H9 (cell line): ENCODE measurements at regions not wholly inside any gene's neighbourhood (a gene's known extent, or its start where the extent isn't known, plus 50 kb on each side); places are given as distances from the start of the nearest gene placed in this dataset.
A peak's percentile ranks its signal among the peaks of the same experiment; 100 is the strongest.

ENCODE experiments used
- DNase-seq: peaks from one replicate; pipeline ENCODE4 v3.0.0-alpha.2; 2017
- H2AFZ ChIP-seq: one replicate; pipeline ENCODE4 v1.6.1; 2013; ENCODE audit warnings: mild to moderate bottlenecking, low read length, control low read depth, moderate library complexity
- H2AK5ac ChIP-seq: 2 replicates; pipeline ENCODE4 v1.6.1; 2013; ENCODE audit warnings: low read length, control low read depth, mixed read lengths; ENCODE audit not compliant: insufficient read length
- H2BK120ac ChIP-seq: one replicate; pipeline ENCODE4 v1.6.1; 2013; ENCODE audit warnings: low read depth, mild to moderate bottlenecking, low read length, control low read depth, inconsistent platforms; ENCODE audit not compliant: poor library complexity, severe bottlenecking
- H2BK12ac ChIP-seq: 2 replicates; pipeline ENCODE4 v1.6.1; 2013; ENCODE audit warnings: low read length, control low read depth, mixed read lengths, low read depth; ENCODE audit not compliant: insufficient read length
- H2BK15ac ChIP-seq: 2 replicates; pipeline ENCODE4 v1.6.1; 2013; ENCODE audit warnings: low read depth, low read length, control low read depth
- H2BK20ac ChIP-seq: one replicate; pipeline ENCODE4 v1.6.1; 2013; ENCODE audit warnings: low read depth, mild to moderate bottlenecking, low read length, control low read depth, inconsistent platforms; ENCODE audit not compliant: poor library complexity, severe bottlenecking
- H2BK5ac ChIP-seq: 2 replicates; pipeline ENCODE4 v1.6.1; 2013; ENCODE audit warnings: low read length, control low read depth, mixed read lengths; ENCODE audit not compliant: insufficient read length
- H3K14ac ChIP-seq: 2 replicates; pipeline ENCODE4 v1.6.1; 2013; ENCODE audit warnings: low read length, control low read depth; ENCODE audit not compliant: insufficient read depth
- H3K18ac ChIP-seq: 2 replicates; pipeline ENCODE4 v1.6.1; 2013; ENCODE audit warnings: low read depth, mild to moderate bottlenecking, mixed read lengths, low read length, control low read depth; ENCODE audit not compliant: insufficient read length
- H3K23ac ChIP-seq: 2 replicates; pipeline ENCODE4 v1.6.1; 2013; ENCODE audit warnings: low read length, control low read depth, mixed read lengths, low read depth; ENCODE audit not compliant: insufficient read length
- H3K23me2 ChIP-seq: 2 replicates; pipeline ENCODE4 v1.6.1; 2013; ENCODE audit warnings: low read depth, mild to moderate bottlenecking, mixed read lengths, low read length, control low read depth; ENCODE audit not compliant: insufficient read length, poor library complexity, severe bottlenecking
- H3K27ac ChIP-seq: 2 replicates; pipeline ENCODE4 v1.5.1; 2013; ENCODE audit warnings: low read length, control low read depth, mixed read lengths, low read depth; ENCODE audit not compliant: insufficient read length
- H3K27me3 ChIP-seq: 2 replicates; pipeline ENCODE4 v1.6.1; 2013; ENCODE audit warnings: low read length, control low read depth, inconsistent platforms; ENCODE audit not compliant: insufficient read depth
- H3K4ac ChIP-seq: 2 replicates; pipeline ENCODE4 v1.6.1; 2013; ENCODE audit warnings: low read depth, mild to moderate bottlenecking, control low read depth, inconsistent platforms, low read length, moderate library complexity
- H3K4me1 ChIP-seq: 2 replicates; pipeline ENCODE4 v1.6.1; 2013; ENCODE audit warnings: low read length, control low read depth, inconsistent platforms; ENCODE audit not compliant: insufficient read depth
- H3K4me2 ChIP-seq: 2 replicates; pipeline ENCODE4 v1.6.1; 2013; ENCODE audit warnings: low read length, control low read depth, mixed read lengths; ENCODE audit not compliant: insufficient read length, insufficient read depth
- H3K56ac ChIP-seq: 2 replicates; pipeline ENCODE4 v1.6.1; 2013; ENCODE audit warnings: low read depth, mild to moderate bottlenecking, mixed read lengths, low read length, control low read depth; ENCODE audit not compliant: insufficient read length
- H3K79me1 ChIP-seq: 2 replicates; pipeline ENCODE4 v1.6.1; 2013; ENCODE audit warnings: low read depth, mild to moderate bottlenecking, moderate library complexity, low read length, control low read depth, inconsistent platforms; ENCODE audit not compliant: insufficient read depth, poor library complexity, severe bottlenecking
- H3K79me2 ChIP-seq: 2 replicates; pipeline ENCODE4 v1.6.1; 2013; ENCODE audit warnings: low read length, control low read depth, inconsistent platforms; ENCODE audit not compliant: insufficient read depth
- H3K9ac ChIP-seq: 2 replicates; pipeline ENCODE4 v1.6.1; 2013; ENCODE audit warnings: low read length, control low read depth, mixed read lengths; ENCODE audit not compliant: insufficient read length; ENCODE audit errors: extremely low read depth
- H3K9me3 ChIP-seq: one replicate; pipeline ENCODE4 v1.6.1; 2013; ENCODE audit warnings: low read depth, low read length, inconsistent platforms; ENCODE audit not compliant: control insufficient read depth
- H3T11ph ChIP-seq: one replicate; pipeline ENCODE4 v1.6.1; 2013; ENCODE audit warnings: mild to moderate bottlenecking, low read length, control low read depth, inconsistent platforms
- H4K20me1 ChIP-seq: one replicate; pipeline ENCODE4 v1.6.1; 2013; ENCODE audit not compliant: control insufficient read depth, insufficient read length, insufficient read depth
- H4K5ac ChIP-seq: 2 replicates; pipeline ENCODE4 v1.6.1; 2013; ENCODE audit warnings: low read depth, mild to moderate bottlenecking, mixed read lengths, low read length, control low read depth; ENCODE audit not compliant: insufficient read length
- H4K8ac ChIP-seq: replicated peaks from 2 replicates; pipeline ENCODE4 v1.6.1; 2013; ENCODE audit warnings: low read length, control low read depth, mixed read lengths, low read depth; ENCODE audit not compliant: insufficient read length
- H4K91ac ChIP-seq: 2 replicates; pipeline ENCODE4 v1.6.1; 2013; ENCODE audit warnings: low read depth, mild to moderate bottlenecking, moderate library complexity, mixed read lengths, low read length, control low read depth; ENCODE audit not compliant: insufficient read length
- H3K27ac Mint-ChIP-seq, 3 experiments: 2 replicates in 2 of 3; 3 replicates in 1 of 3; pipeline ENCODE4 v1.8.0; 2020 to 2021; ENCODE audit warnings: mixed read lengths in 3 of 3, mild to moderate bottlenecking in 1 of 3, moderate library complexity in 1 of 3
- H3K27me3 Mint-ChIP-seq: 2 replicates; pipeline ENCODE4 v1.8.0; 2021; ENCODE audit warnings: low read depth, mild to moderate bottlenecking, moderate library complexity, mixed read lengths
- H3K36me3 Mint-ChIP-seq, 3 experiments: 2 replicates in 2 of 3; 3 replicates in 1 of 3; pipeline ENCODE4 v1.8.0; 2020 to 2021; ENCODE audit warnings: low read depth in 3 of 3, mixed read lengths in 3 of 3; ENCODE audit not compliant: insufficient read depth in 1 of 3
- H3K4me1 Mint-ChIP-seq, 2 experiments: 2 replicates each; pipeline ENCODE4 v1.8.0; 2020; ENCODE audit warnings: mixed read lengths in 2 of 2
- H3K4me3 Mint-ChIP-seq, 2 experiments: 2 replicates in 1 of 2; 3 replicates in 1 of 2; pipeline ENCODE4 v1.8.0; 2020 to 2021; ENCODE audit warnings: mild to moderate bottlenecking in 2 of 2, mixed read lengths in 2 of 2, moderate library complexity in 1 of 2
- H3K9me3 Mint-ChIP-seq, 2 experiments: 2 replicates in 1 of 2; 3 replicates in 1 of 2; pipeline ENCODE4 v1.8.0; 2020; ENCODE audit warnings: mild to moderate bottlenecking in 2 of 2, mixed read lengths in 2 of 2, moderate library complexity in 1 of 2
- WGBS: extraction: QIAGEN DNeasy Blood & Tissue Kit; methylation state at CpG from one replicate; pipeline ENCODE4 v1.1.7; 2013; ENCODE audit warnings: missing lambda C conversion rate, low lambda C conversion rate, mixed read lengths; ENCODE audit not compliant: insufficient read length; ENCODE audit errors: extremely low coverage; 5-methylcytosine and 5-hydroxymethylcytosine counted together
- TF ChIP-seq, protein P1 (sequence below): fragments of 200-600 bp; sonication (generic); conservative IDR thresholded peaks from 3 replicates; pipeline ENCODE4 v1.8.0; 2021; ENCODE audit warnings: antibody characterized with exemption, mild to moderate bottlenecking

DNA sequence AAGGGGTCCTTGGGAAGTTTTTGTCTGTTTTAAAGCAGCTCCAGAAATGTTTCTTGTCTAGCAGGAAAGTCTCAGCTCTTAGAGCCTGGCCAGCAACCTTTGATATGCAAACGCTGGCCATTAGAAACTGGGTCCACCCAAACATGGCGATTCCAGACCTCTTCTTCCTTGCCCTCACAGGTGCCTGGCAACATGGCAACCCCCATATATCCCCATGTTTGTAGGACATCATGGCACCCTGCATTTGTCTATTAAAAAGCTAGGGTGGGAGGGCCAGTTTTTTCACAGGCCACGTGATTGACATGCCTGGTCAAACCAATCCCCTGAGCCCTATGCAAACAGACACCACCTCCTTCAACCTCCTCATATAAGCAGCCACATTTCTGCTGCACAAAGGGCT is 848.7 kb upstream of the FOXG1 start:
- H3K9me3 Mint-ChIP-seq = peaks cover 3 to 9% of the 10 kb centered on the region in 2 experiments; a peak in 3 of 5 replicates
- Histone ChIP-seq H4K20me1 (no peaks in the 10 kb centered on the region), H2BK120ac (no peak overlapping the region), H4K5ac (no peak overlapping the region), H3K23ac (no peak overlapping the region), H4K91ac (no peak overlapping the region), H3K18ac (no peak overlapping the region), H3K14ac (no peak overlapping the region), H3K79me1 (no peaks in the 10 kb centered on the region), H3K4ac (no peak overlapping the region), H3K23me2 (no peaks in the 10 kb centered on the region), H2AK5ac (no peak overlapping the region), H2BK20ac (no peak overlapping the region), H2BK5ac (no peak overlapping the region), H3K4me2 (no peak overlapping the region), H3K9ac (no peak overlapping the region), H4K8ac (no peak overlapping the region), H2AFZ (no peak overlapping the region), H2BK15ac (no peak overlapping the region), H3K79me2 (no peaks in the 10 kb centered on the region), H3K27me3 (no peaks in the 10 kb centered on the region), H2BK12ac (no peak overlapping the region), H3K56ac (no peak overlapping the region), H3K27ac (no peak overlapping the region), H3T11ph (no peak overlapping the region), H3K4me1 (no peaks in the 10 kb centered on the region), H3K9me3 (no peaks in the 10 kb centered on the region)
- H3K4me1 Mint-ChIP-seq = peaks cover 5 to 6% of the 10 kb centered on the region in 2 experiments; a peak in 3 of 4 replicates
- no peak overlapping the region; a peak in 1 of 7 replicates for H3K27ac Mint-ChIP-seq
- no peak overlapping the region for H3K4me3 Mint-ChIP-seq
- no peaks in the 10 kb centered on the region for H3K27me3 Mint-ChIP-seq
- peaks cover 2 to 4% (median 3%) of the 10 kb centered on the region in 3 experiments; a peak in 4 of 7 replicates for H3K36me3 Mint-ChIP-seq
- no CpG with 5 or more reads among the region's 3 CpGs for WGBS
- DNase-seq = peak; percentile 36
- TF ChIP-seq, protein P1, sequence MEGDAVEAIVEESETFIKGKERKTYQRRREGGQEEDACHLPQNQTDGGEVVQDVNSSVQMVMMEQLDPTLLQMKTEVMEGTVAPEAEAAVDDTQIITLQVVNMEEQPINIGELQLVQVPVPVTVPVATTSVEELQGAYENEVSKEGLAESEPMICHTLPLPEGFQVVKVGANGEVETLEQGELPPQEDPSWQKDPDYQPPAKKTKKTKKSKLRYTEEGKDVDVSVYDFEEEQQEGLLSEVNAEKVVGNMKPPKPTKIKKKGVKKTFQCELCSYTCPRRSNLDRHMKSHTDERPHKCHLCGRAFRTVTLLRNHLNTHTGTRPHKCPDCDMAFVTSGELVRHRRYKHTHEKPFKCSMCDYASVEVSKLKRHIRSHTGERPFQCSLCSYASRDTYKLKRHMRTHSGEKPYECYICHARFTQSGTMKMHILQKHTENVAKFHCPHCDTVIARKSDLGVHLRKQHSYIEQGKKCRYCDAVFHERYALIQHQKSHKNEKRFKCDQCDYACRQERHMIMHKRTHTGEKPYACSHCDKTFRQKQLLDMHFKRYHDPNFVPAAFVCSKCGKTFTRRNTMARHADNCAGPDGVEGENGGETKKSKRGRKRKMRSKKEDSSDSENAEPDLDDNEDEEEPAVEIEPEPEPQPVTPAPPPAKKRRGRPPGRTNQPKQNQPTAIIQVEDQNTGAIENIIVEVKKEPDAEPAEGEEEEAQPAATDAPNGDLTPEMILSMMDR = no peak
